Left lung (tissue), 4 donors: ENCODE measurements at regions not wholly inside any gene's neighbourhood (a gene's known extent, or its start where the extent isn't known, plus 50 kb on each side); places are given as distances from the start of the nearest gene placed in this dataset.

Experiments
- ATAC-seq: fragments of 200-7000 bp; cut with Tn5 transposase; one replicate; pipeline ENCODE4 v1.9.1; 2020; ENCODE audit warnings: moderate library complexity
- DNase-seq, 4 donors: peaks; one replicate each; pipeline ENCODE4 v3.0.0-alpha.2; 2013 to 2020
- H3K27ac ChIP-seq, 2 donors: fragments of 200-600 bp; sonication (generic) in 1 of 2; one replicate each; pipeline versions ENCODE4 v1.5.0 to v1.8.0; 2020 to 2021
- H3K27me3 ChIP-seq, 2 donors: fragments of 200-600 bp; sonication (generic) in 1 of 2; one replicate each; pipeline versions ENCODE4 v1.5.0 to v1.8.0; 2020 to 2021
- H3K36me3 ChIP-seq, 2 donors: fragments of 200-600 bp; sonication (generic) in 1 of 2; one replicate each; pipeline versions ENCODE4 v1.5.0 to v1.8.0; 2020 to 2021
- H3K4me1 ChIP-seq, 2 donors: fragments of 200-600 bp; one replicate each; pipeline ENCODE4 v1.8.0; 2021
- H3K4me3 ChIP-seq, 2 donors: fragments of 200-600 bp; sonication (generic) in 1 of 2; one replicate each; pipeline versions ENCODE4 v1.5.0 to v1.8.0; 2020 to 2021; ENCODE audit warnings: mild to moderate bottlenecking in 1 of 2
- H3K9me3 ChIP-seq, 2 donors: fragments of 200-600 bp; sonication (generic) in 1 of 2; one replicate each; pipeline versions ENCODE4 v1.5.0 to v1.8.0; 2020 to 2021
- CTCF ChIP-seq, 2 donors: fragments of 200-600 bp; sonication (generic) in 1 of 2; IDR thresholded peaks; one replicate each; pipeline versions ENCODE4 v1.5.0 to v1.8.0; 2021; ENCODE audit warnings: antibody characterized with exemption in 2 of 2
- intact Hi-C, 2 donors: fragments of 100-400 bp; cut with DNase I; formaldehyde crosslinking; loops; one replicate each; pipeline versions ENCODE4 v1.11.2 to v1.14.2; 2022
- donor health status: DM: no; HTN: yes; CAD: no.
- donor health status: DM: no; HTN: no; CAD: no.

GRCh38 chr1:4034318-4034887, 134.3 kb upstream of the C1orf174 start:
- Histone ChIP-seq H3K4me1 (no peaks in the 10 kb centered on the region), H3K36me3 (no peaks in the 10 kb centered on the region), H3K27ac (no peak overlapping the region), H3K9me3 (no peaks in the 10 kb centered on the region), H3K4me3 (no peak overlapping the region), H3K27me3 (peaks cover 0 to 55% of the 10 kb centered on the region in 2 donors)
- intact Hi-C loops = no loop called here
- no peak for DNase-seq
- no peak for TF ChIP-seq CTCF (IDR thresholded peaks at IDR 0.05)
- no peak for ATAC-seq

GRCh38 chr1:4044967-4045366, 144.9 kb upstream of the C1orf174 start:
- H3K27ac ChIP-seq = no peak overlapping the region
- no peak for ATAC-seq
- intact Hi-C loops = no loop called here

GRCh38 chr1:4045397-4046010, 145.4 kb upstream of the C1orf174 start:
- H3K27ac ChIP-seq = no peak overlapping the region
- DNase-seq (no peak), ATAC-seq (no peak)
- no peak for TF ChIP-seq CTCF (IDR thresholded peaks at IDR 0.05)
- H3K9me3 ChIP-seq = peaks cover 0 to under 1% of the 10 kb centered on the region in 2 donors
- H3K4me1 ChIP-seq = no peaks in the 10 kb centered on the region
- H3K27me3 ChIP-seq = peaks cover 0 to 40% of the 10 kb centered on the region in 2 donors
- no peaks in the 10 kb centered on the region for H3K36me3 ChIP-seq
- H3K4me3 ChIP-seq = no peak overlapping the region
- intact Hi-C loops = no loop called here

More at GRCh38 chr1:4044967-4045366, 144.9 kb upstream of the C1orf174 start:
- Histone ChIP-seq H3K27me3 (peaks cover 0 to 35% of the 10 kb centered on the region in 2 donors), H3K36me3 (no peaks in the 10 kb centered on the region), H3K9me3 (peaks cover 0 to 6% of the 10 kb centered on the region in 2 donors), H3K4me3 (no peak overlapping the region), H3K4me1 (no peaks in the 10 kb centered on the region)
- no peak for DNase-seq
- no peak for TF ChIP-seq CTCF (IDR thresholded peaks at IDR 0.05)

GRCh38 chr1:4046836-4047461, 146.9 kb upstream of the C1orf174 start:
- intact Hi-C loops = no loop called here
- Histone ChIP-seq H3K36me3 (no peaks in the 10 kb centered on the region), H3K27me3 (peaks cover 0 to 51% of the 10 kb centered on the region in 2 donors), H3K27ac (no peak overlapping the region), H3K9me3 (no peaks in the 10 kb centered on the region), H3K4me1 (no peaks in the 10 kb centered on the region), H3K4me3 (no peak overlapping the region)
- no peak for TF ChIP-seq CTCF (IDR thresholded peaks at IDR 0.05)
- peak in 1 of 4 donors; percentile 39 for DNase-seq
- ATAC-seq = no peak

- Histone ChIP-seq H3K27me3 (peaks cover 0 to 58% of the 10 kb centered on the region in 2 donors), H3K27ac (no peak overlapping the region), H3K4me3 (no peak overlapping the region), H3K4me1 (no peaks in the 10 kb centered on the region), H3K36me3 (no peaks in the 10 kb centered on the region), H3K9me3 (no peaks in the 10 kb centered on the region)
- intact Hi-C loops = no loop called here
- no peak for ATAC-seq
- no peak for DNase-seq
- no peak for TF ChIP-seq CTCF (IDR thresholded peaks at IDR 0.05)
These were observed 147.6 kb upstream of the C1orf174 start for GRCh38 chr1:4047666-4048065.
